Endothelial cell (in vitro differentiated cells): ENCODE measurements at regions not wholly inside any gene's neighbourhood (a gene's known extent, or its start where the extent isn't known, plus 50 kb on each side); places are given as distances from the start of the nearest gene placed in this dataset.

Source experiments
- DNase-seq: peaks from one replicate; pipeline ENCODE4 v3.0.0; 2021; ENCODE audit warnings: low spot score
- H3K27ac Mint-ChIP-seq: one replicate; pipeline ENCODE4 v1.8.0; 2021; ENCODE audit warnings: mixed read lengths, inconsistent platforms; ENCODE audit not compliant: unreplicated experiment
- H3K27me3 Mint-ChIP-seq: one replicate; pipeline ENCODE4 v1.8.0; 2021; ENCODE audit warnings: mild to moderate bottlenecking, moderate library complexity, mixed read lengths, inconsistent platforms; ENCODE audit not compliant: unreplicated experiment
- H3K36me3 Mint-ChIP-seq: one replicate; pipeline ENCODE4 v1.8.0; 2021; ENCODE audit warnings: mild to moderate bottlenecking, low read depth, mixed read lengths, inconsistent platforms; ENCODE audit not compliant: unreplicated experiment
- H3K4me1 Mint-ChIP-seq: one replicate; pipeline ENCODE4 v1.8.0; 2021; ENCODE audit warnings: mild to moderate bottlenecking, mixed read lengths, inconsistent platforms; ENCODE audit not compliant: unreplicated experiment
- H3K4me3 Mint-ChIP-seq: one replicate; pipeline ENCODE4 v1.8.0; 2021; ENCODE audit warnings: mild to moderate bottlenecking, mixed read lengths, inconsistent platforms; ENCODE audit not compliant: unreplicated experiment
- H3K9me3 Mint-ChIP-seq: one replicate; pipeline ENCODE4 v1.8.0; 2021; ENCODE audit warnings: mixed read lengths, inconsistent platforms; ENCODE audit not compliant: unreplicated experiment
- TF ChIP-seq, protein P1 (sequence below): fragments of 200-600 bp; sonication (generic); IDR thresholded peaks from one replicate; pipeline ENCODE4 v1.5.0; 2021; ENCODE audit warnings: antibody characterized with exemption; ENCODE audit not compliant: unreplicated experiment

DNA sequence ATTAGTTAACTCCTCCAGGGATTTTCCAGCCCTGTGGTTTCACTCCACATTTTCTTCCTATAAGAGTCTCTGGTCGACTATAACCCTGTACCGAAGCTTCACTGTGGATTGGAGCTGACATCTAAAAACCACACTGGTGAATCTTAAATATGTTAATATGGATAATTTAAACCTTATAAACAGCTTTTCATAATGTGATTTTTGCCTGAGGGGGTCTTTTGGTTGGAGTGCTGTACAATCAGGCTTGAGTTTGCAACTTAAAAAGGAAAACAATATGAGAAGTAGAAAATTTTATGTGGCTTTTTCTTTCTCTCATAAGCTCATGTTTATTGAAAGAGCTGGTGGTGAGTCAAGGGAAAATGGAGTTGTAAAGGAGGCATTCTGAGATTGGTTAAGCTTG is 313.7 kb downstream of the VPS13C start:
- Mint-ChIP-seq H3K27ac (no peak overlapping the region), H3K36me3 (no peaks in the 10 kb centered on the region), H3K9me3 (no peaks in the 10 kb centered on the region), H3K27me3 (no peaks in the 10 kb centered on the region), H3K4me1 (no peaks in the 10 kb centered on the region), H3K4me3 (no peak overlapping the region)
- TF ChIP-seq, protein P1, sequence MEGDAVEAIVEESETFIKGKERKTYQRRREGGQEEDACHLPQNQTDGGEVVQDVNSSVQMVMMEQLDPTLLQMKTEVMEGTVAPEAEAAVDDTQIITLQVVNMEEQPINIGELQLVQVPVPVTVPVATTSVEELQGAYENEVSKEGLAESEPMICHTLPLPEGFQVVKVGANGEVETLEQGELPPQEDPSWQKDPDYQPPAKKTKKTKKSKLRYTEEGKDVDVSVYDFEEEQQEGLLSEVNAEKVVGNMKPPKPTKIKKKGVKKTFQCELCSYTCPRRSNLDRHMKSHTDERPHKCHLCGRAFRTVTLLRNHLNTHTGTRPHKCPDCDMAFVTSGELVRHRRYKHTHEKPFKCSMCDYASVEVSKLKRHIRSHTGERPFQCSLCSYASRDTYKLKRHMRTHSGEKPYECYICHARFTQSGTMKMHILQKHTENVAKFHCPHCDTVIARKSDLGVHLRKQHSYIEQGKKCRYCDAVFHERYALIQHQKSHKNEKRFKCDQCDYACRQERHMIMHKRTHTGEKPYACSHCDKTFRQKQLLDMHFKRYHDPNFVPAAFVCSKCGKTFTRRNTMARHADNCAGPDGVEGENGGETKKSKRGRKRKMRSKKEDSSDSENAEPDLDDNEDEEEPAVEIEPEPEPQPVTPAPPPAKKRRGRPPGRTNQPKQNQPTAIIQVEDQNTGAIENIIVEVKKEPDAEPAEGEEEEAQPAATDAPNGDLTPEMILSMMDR: no peak
- no peak for DNase-seq

DNA sequence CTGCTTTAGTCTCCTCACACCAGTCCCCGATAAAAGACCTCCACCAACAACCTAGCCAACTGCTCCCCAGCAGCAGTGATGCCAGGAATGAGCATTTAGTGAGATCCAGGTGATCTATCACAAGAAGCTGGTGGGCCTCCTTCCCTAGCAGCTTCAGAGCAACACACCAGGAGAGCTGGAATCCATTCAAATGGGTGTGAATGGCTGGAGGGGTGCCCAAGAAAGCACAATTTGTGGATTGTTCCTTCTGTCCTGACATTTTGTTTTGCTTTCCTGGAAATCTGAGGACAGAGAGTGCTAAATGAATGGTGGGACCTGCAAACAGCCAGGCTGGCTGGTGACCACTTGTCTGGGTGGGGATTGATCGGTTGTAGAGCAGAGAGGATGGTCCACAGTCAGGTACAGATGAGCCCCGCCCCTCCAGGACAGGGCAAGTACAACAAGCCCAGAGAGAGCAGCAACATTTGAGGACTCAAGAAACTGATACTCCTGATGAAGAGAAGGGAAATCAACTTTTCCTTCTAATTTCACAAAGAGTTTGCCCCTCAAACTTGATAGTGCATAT is 316.8 kb downstream of the VPS13C start:
- H3K4me1 Mint-ChIP-seq: no peaks in the 10 kb centered on the region
- no peak overlapping the region for H3K27ac Mint-ChIP-seq

DNA sequence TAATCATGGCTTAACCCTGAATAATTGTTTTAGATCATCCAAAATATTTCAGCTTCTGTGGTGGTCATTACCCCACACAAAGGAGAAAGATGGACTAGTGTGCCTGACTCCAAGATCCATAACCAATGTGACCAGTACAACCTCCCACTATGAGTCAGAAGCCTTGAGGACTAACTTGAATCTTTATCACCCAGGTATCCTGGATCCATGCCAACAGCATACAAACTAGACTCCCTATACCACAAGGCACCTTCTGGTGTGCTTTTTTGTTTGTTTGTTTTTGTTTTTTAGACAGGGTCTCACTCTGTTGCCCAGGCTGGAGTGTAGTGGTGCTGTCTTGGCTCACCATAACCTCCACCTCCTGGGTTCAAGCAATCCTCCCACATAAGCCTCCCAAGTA is 317.7 kb downstream of the VPS13C start:
- Mint-ChIP-seq H3K27me3 (no peaks in the 10 kb centered on the region), H3K4me3 (no peak overlapping the region), H3K36me3 (no peaks in the 10 kb centered on the region), H3K9me3 (no peaks in the 10 kb centered on the region), H3K4me1 (no peaks in the 10 kb centered on the region), H3K27ac (no peak overlapping the region)
- no peak for DNase-seq
- TF ChIP-seq, protein P1: no peak

More for the DNA sequence above, 316.8 kb downstream of the VPS13C start:
- no peak for DNase-seq
- Mint-ChIP-seq H3K27me3 (no peaks in the 10 kb centered on the region), H3K4me3 (no peak overlapping the region), H3K36me3 (no peaks in the 10 kb centered on the region), H3K9me3 (no peaks in the 10 kb centered on the region)
- TF ChIP-seq, protein P1: no peak

DNA sequence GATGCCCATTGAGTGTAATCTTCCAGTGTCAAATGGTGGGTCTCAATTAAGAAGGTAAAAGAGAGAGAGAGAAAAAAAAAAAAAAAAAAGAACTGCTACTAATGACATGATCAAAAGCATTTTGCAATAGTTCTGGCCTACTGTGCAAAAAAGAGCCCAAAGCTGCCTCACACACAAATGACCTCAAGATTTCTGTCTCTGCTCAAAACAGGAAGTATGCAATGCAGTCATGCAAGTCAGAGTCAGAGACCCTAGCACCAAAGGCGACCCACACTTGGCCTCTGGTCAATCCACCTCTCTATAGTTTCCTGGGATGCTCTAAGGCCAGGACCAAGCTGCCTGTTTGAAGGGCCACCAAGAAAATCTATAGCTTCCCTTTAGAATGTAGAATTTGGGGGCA is 323.5 kb downstream of the VPS13C start:
- DNase-seq: no peak
- H3K36me3 Mint-ChIP-seq: no peaks in the 10 kb centered on the region
- H3K27me3 Mint-ChIP-seq: no peaks in the 10 kb centered on the region
- TF ChIP-seq, protein P1: no peak
- no peaks in the 10 kb centered on the region for H3K9me3 Mint-ChIP-seq
- no peaks in the 10 kb centered on the region for H3K4me1 Mint-ChIP-seq
- H3K27ac Mint-ChIP-seq: no peak overlapping the region
- H3K4me3 Mint-ChIP-seq: no peak overlapping the region

DNA sequence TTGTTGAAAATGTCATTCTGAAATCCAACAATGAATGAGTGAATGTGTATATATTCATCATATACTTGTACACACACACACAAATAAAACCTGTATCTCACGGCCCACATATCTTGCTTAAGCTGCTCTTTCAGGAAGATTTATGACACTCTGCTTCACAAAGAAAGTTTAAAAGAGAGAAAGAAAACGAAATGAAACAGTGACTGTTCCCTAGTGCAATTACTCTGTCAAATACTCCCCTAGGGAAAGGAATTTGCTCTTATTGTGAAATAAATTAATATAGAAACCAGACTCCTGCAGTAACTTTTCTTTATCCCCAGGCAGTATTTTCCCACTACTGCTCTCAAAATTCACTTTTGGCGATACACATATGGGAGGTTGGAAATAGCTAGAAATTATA is 329.1 kb downstream of the VPS13C start:
- no peaks in the 10 kb centered on the region for H3K9me3 Mint-ChIP-seq
- DNase-seq: no peak
- no peaks in the 10 kb centered on the region for H3K27me3 Mint-ChIP-seq
- TF ChIP-seq, protein P1: no peak
- H3K4me1 Mint-ChIP-seq: no peaks in the 10 kb centered on the region
- H3K36me3 Mint-ChIP-seq: no peaks in the 10 kb centered on the region
- H3K4me3 Mint-ChIP-seq: no peak overlapping the region
- no peak overlapping the region for H3K27ac Mint-ChIP-seq
